ENCODE measurements at regions not wholly inside any gene's neighbourhood (a gene's known extent, or its start where the extent isn't known, plus 50 kb on each side); places are given as distances from the start of the nearest gene placed in this dataset.
"Not testable (repeated sequence)": the region's sequence is repeated elsewhere in the genome, so short reads cannot be mapped to it uniquely, and the experiment has no call there.

- no peaks in the 10 kb centered on the region for H3K36me3 ChIP-seq (ENCODE audit: control insufficient read depth, insufficient read depth, low read length)
- no peak overlapping the region for H3K9ac ChIP-seq
- H3K79me2 ChIP-seq = no peaks in the 10 kb centered on the region
- H3K27me3 ChIP-seq (ENCODE audit: control insufficient read depth, insufficient read depth, low read length) = no peaks in the 10 kb centered on the region
- H3K4me1 ChIP-seq = no peaks in the 10 kb centered on the region
- no peak overlapping the region for H3K4me2 ChIP-seq (ENCODE audit: low read length)
- H3K4me3 ChIP-seq (ENCODE audit: low read depth, low read length) = no peak overlapping the region
- TF ChIP-seq, protein P1, sequence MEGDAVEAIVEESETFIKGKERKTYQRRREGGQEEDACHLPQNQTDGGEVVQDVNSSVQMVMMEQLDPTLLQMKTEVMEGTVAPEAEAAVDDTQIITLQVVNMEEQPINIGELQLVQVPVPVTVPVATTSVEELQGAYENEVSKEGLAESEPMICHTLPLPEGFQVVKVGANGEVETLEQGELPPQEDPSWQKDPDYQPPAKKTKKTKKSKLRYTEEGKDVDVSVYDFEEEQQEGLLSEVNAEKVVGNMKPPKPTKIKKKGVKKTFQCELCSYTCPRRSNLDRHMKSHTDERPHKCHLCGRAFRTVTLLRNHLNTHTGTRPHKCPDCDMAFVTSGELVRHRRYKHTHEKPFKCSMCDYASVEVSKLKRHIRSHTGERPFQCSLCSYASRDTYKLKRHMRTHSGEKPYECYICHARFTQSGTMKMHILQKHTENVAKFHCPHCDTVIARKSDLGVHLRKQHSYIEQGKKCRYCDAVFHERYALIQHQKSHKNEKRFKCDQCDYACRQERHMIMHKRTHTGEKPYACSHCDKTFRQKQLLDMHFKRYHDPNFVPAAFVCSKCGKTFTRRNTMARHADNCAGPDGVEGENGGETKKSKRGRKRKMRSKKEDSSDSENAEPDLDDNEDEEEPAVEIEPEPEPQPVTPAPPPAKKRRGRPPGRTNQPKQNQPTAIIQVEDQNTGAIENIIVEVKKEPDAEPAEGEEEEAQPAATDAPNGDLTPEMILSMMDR (IDR thresholded peaks at IDR 0.05) = no peak
- H2AFZ ChIP-seq = no peak overlapping the region
- no peaks in the 10 kb centered on the region for H3K9me3 ChIP-seq (ENCODE audit: control insufficient read depth, low read length)
- H3K27ac ChIP-seq = no peak overlapping the region
Measured at GRCh38 chr1:60620087-60620486, 462.3 kb upstream of the NFIA start.

DNA sequence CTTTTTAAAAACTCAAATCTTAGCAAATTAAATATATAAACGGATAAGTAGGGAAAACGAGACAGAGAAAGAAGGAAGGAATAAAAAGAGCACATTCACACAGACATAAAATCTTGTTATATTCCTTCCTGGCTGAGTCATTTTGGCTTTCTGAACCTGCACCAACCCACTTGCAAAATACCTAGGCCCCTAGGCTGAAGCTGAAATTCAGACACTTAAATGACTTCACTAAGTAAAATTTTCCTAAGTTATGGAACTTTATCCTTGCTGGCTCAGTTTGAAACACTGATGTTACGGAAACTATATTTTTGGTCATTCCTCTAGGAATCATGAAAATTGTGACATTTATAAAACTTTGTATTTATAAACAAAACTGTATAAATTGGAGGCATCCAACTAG, 462.8 kb upstream of the NFIA start:
- H2AFZ ChIP-seq = no peak overlapping the region
- no peaks in the 10 kb centered on the region for H3K27me3 ChIP-seq (ENCODE audit: control insufficient read depth, insufficient read depth, low read length)
- no peak overlapping the region for H3K9ac ChIP-seq
- TF ChIP-seq, protein P1 (IDR thresholded peaks at IDR 0.05) = no peak
- no peaks in the 10 kb centered on the region for H3K4me1 ChIP-seq
- no peaks in the 10 kb centered on the region for H3K9me3 ChIP-seq (ENCODE audit: control insufficient read depth, low read length)
- no peaks in the 10 kb centered on the region for H3K79me2 ChIP-seq
- no peak overlapping the region for H3K27ac ChIP-seq
- no peaks in the 10 kb centered on the region for H3K36me3 ChIP-seq (ENCODE audit: control insufficient read depth, insufficient read depth, low read length)
- H3K4me2 ChIP-seq (ENCODE audit: low read length) = no peak overlapping the region
- no peak overlapping the region for H3K4me3 ChIP-seq (ENCODE audit: low read depth, low read length)

DNA sequence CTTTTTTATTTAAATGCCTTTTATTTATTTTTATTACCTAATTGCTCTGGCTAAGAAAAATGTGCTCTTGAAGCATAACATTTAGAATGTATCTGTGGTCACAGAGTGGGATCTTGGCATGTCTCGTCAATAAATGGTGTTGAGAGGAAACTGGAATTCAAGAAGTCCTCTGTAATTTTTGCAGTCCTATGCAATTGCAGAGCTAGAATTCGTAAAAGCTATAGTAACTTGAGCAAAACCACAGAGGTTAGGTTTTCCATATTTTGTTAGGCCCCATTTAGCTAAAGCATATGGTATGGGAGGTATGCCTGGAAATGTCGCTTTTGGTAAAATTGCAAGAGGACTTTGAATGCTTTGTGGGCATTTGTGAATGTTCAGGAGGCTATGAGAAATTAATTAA, 466.7 kb upstream of the NFIA start:
- TF ChIP-seq, protein P1 (IDR thresholded peaks at IDR 0.05) = no peak

GRCh38 chr1:60612790-60613189, 469.6 kb upstream of the NFIA start:
- H3K27ac ChIP-seq = no peak overlapping the region
- TF ChIP-seq, protein P1 (IDR thresholded peaks at IDR 0.05) = no peak
- H3K4me2 ChIP-seq (ENCODE audit: low read length) = no peak overlapping the region
- H3K4me1 ChIP-seq = no peaks in the 10 kb centered on the region
- no peaks in the 10 kb centered on the region for H3K9me3 ChIP-seq (ENCODE audit: control insufficient read depth, low read length)
- no peak overlapping the region for H3K9ac ChIP-seq
- no peaks in the 10 kb centered on the region for H3K27me3 ChIP-seq (ENCODE audit: control insufficient read depth, insufficient read depth, low read length)
- H2AFZ ChIP-seq = no peak overlapping the region
- no peaks in the 10 kb centered on the region for H3K79me2 ChIP-seq
- no peaks in the 10 kb centered on the region for H3K36me3 ChIP-seq (ENCODE audit: control insufficient read depth, insufficient read depth, low read length)
- H3K4me3 ChIP-seq (ENCODE audit: low read depth, low read length) = no peak overlapping the region

More for the DNA sequence above, 466.7 kb upstream of the NFIA start:
- Histone ChIP-seq H3K27ac (no peak overlapping the region), H3K4me2 (ENCODE audit: low read length) (no peak overlapping the region), H3K36me3 (ENCODE audit: control insufficient read depth, insufficient read depth, low read length) (no peaks in the 10 kb centered on the region), H3K27me3 (ENCODE audit: control insufficient read depth, insufficient read depth, low read length) (no peaks in the 10 kb centered on the region), H2AFZ (no peak overlapping the region), H3K79me2 (no peaks in the 10 kb centered on the region), H3K9ac (no peak overlapping the region), H3K9me3 (ENCODE audit: control insufficient read depth, low read length) (no peaks in the 10 kb centered on the region), H3K4me1 (no peaks in the 10 kb centered on the region), H3K4me3 (ENCODE audit: low read depth, low read length) (no peak overlapping the region)

GRCh38 chr1:60606921-60607320, 475.4 kb upstream of the NFIA start:
- H2AFZ ChIP-seq; H3K4me3 ChIP-seq (ENCODE audit: low read depth, low read length); H3K4me1 ChIP-seq; H3K36me3 ChIP-seq (ENCODE audit: control insufficient read depth, insufficient read depth, low read length); H3K79me2 ChIP-seq; H3K9me3 ChIP-seq (ENCODE audit: control insufficient read depth, low read length); H3K27me3 ChIP-seq (ENCODE audit: control insufficient read depth, insufficient read depth, low read length); H3K4me2 ChIP-seq (ENCODE audit: low read length); H3K27ac ChIP-seq; H3K9ac ChIP-seq: not testable (repeated sequence)
